Duodenal mucosa (tissue), 2 donors: ENCODE measurements at regions not wholly inside any gene's neighbourhood (a gene's known extent, or its start where the extent isn't known, plus 50 kb on each side); places are given as distances from the start of the nearest gene placed in this dataset.
"Not testable (repeated sequence)": the region's sequence is repeated elsewhere in the genome, so short reads cannot be mapped to it uniquely, and the experiment has no call there.

Experiments used
- H3K27ac ChIP-seq: one replicate; pipeline ENCODE4 v1.7.0; 2013; ENCODE audit warnings: low read depth, low read length
- H3K27me3 ChIP-seq, 2 donors: one replicate each; pipeline ENCODE4 v1.7.0; 2013; ENCODE audit warnings: low read length in 2 of 2, control low read depth in 1 of 2; ENCODE audit not compliant: insufficient read depth in 2 of 2, control insufficient read depth in 1 of 2
- H3K36me3 ChIP-seq, 2 donors: one replicate each; pipeline ENCODE4 v1.7.0; 2013; ENCODE audit warnings: low read length in 2 of 2, control low read depth in 1 of 2; ENCODE audit not compliant: insufficient read depth in 2 of 2, control insufficient read depth in 1 of 2
- H3K4me1 ChIP-seq, 2 donors: one replicate each; pipeline ENCODE4 v1.7.0; 2013; ENCODE audit warnings: low read length in 2 of 2, control low read depth in 1 of 2; ENCODE audit not compliant: insufficient read depth in 2 of 2, control insufficient read depth in 1 of 2
- H3K4me3 ChIP-seq, 2 donors: one replicate each; pipeline ENCODE4 v1.7.0; 2013; ENCODE audit warnings: low read length in 2 of 2, low read depth in 1 of 2
- H3K9ac ChIP-seq, 2 donors: one replicate each; pipeline ENCODE4 v1.7.0; 2013; ENCODE audit warnings: low read length in 2 of 2, low read depth in 1 of 2
- H3K9me3 ChIP-seq, 2 donors: one replicate each; pipeline ENCODE4 v1.7.0; 2013; ENCODE audit warnings: low read length in 2 of 2, control low read depth in 1 of 2; ENCODE audit not compliant: control insufficient read depth in 1 of 2

DNA sequence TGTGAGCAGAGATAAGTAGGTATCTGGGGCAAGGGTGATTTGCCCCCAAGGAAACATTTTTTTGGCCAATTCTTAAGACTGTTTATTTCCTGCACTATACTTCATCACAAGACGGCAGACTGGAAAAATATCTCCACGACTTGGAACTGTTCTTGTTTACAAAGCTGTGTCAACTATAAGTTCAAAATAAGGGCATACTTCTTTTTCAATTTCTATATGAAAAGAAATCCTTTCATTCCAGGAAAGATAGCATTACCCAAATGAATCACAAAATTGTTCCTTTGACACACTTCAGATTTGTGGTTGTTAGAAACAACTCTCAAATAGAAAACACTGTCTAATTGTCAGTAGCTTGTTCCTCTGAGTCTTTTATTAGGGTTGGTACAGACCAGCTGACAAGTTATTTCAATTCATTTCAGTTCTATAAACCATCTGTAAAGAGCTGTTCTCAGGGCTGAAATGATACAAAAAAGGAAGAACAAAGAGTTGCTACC is 212.9 kb upstream of the PRDM1 start:
- H3K36me3 ChIP-seq, result no peaks in the 10 kb centered on the region

DNA sequence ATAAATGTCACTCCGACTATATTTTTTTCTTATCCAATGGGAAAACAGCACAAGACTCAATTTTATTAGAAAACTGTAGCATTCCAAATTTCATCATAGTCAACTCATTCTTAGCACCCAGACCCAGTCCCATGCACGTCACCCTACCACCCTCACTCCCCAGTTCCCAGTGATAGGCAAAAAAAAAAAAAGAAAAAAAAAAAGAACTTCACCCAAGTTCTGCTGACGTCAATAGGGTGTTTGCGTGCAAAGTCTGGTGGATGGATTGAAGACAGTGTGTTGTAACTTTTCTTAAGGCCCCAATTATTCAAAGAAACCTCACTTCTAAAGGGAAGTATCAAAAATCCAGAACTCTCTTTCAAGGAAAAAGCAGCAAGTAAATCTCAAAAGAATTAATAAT is 213.9 kb upstream of the PRDM1 start:
- no peak overlapping the region for H3K9ac ChIP-seq
- peaks cover 0 to 17% of the 10 kb centered on the region in 2 donors for H3K4me1 ChIP-seq
- H3K36me3 ChIP-seq, result no peaks in the 10 kb centered on the region
- H3K9me3 ChIP-seq, result no peaks in the 10 kb centered on the region
- no peaks in the 10 kb centered on the region for H3K27me3 ChIP-seq
- H3K4me3 ChIP-seq, result no peak overlapping the region
- H3K27ac ChIP-seq, result no peak overlapping the region

More for the DNA sequence above, 212.9 kb upstream of the PRDM1 start:
- Histone ChIP-seq H3K9ac (no peak overlapping the region), H3K4me1 (peaks cover 0 to 17% of the 10 kb centered on the region in 2 donors), H3K4me3 (no peak overlapping the region), H3K9me3 (no peaks in the 10 kb centered on the region), H3K27ac (no peak overlapping the region), H3K27me3 (no peaks in the 10 kb centered on the region)

DNA sequence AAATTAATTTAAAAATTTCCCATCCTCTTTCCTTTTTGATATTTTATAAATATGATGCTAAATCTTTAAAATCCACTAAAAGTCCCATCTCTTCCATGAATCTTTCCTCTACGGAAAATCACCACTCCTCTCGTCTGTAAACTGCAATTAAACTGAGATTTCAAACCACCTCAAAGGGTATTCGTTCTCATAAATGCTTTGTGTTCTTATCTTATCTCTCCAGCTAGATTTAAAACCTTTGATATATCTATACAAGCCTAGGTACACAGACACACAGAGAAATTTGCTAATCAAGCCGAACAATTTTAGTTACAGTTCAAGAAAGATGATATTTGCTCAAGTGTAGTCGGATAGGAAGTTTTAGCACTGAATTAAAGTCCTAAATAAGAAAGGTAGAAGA is 214.6 kb upstream of the PRDM1 start:
- H3K9me3 ChIP-seq, result no peaks in the 10 kb centered on the region
- H3K36me3 ChIP-seq, result no peaks in the 10 kb centered on the region
- peaks cover 0 to 17% of the 10 kb centered on the region in 2 donors for H3K4me1 ChIP-seq
- H3K27me3 ChIP-seq, result no peaks in the 10 kb centered on the region
- H3K27ac ChIP-seq, result no peak overlapping the region
- no peak overlapping the region for H3K9ac ChIP-seq
- H3K4me3 ChIP-seq, result no peak overlapping the region

DNA sequence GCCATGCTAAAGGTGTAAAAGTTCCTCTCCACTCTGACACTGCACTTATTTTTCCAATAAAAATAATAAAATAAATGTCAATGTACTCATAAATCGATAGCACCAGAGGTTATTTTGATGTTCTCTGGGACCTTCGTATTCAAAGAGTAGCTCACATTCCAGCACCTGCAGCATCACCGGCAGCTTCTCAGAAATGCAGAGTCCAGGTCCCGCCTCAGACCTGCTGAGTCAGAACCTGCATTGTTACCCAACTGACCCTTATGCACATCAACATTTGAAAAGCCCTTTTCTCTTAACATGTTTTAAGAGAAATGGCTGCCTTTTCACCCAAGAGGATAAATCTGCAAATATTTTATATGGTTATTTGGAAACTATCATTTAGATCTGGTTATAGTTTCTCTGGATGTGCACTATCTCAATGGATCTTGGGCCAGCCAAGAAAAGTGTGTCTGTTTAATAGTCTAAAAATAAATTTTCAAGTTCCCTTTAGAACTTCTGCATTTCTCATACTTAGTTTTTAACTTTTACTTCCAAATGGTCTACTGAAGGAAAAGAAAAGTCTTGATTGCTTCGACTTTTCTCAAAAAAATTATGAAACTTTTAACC is 216.2 kb upstream of the PRDM1 start:
- Histone ChIP-seq H3K27me3 (no peaks in the 10 kb centered on the region), H3K9me3 (no peaks in the 10 kb centered on the region), H3K4me3 (no peak overlapping the region), H3K27ac (no peak overlapping the region), H3K4me1 (peaks cover 0 to 17% of the 10 kb centered on the region in 2 donors), H3K9ac (no peak overlapping the region), H3K36me3 (no peaks in the 10 kb centered on the region)

DNA sequence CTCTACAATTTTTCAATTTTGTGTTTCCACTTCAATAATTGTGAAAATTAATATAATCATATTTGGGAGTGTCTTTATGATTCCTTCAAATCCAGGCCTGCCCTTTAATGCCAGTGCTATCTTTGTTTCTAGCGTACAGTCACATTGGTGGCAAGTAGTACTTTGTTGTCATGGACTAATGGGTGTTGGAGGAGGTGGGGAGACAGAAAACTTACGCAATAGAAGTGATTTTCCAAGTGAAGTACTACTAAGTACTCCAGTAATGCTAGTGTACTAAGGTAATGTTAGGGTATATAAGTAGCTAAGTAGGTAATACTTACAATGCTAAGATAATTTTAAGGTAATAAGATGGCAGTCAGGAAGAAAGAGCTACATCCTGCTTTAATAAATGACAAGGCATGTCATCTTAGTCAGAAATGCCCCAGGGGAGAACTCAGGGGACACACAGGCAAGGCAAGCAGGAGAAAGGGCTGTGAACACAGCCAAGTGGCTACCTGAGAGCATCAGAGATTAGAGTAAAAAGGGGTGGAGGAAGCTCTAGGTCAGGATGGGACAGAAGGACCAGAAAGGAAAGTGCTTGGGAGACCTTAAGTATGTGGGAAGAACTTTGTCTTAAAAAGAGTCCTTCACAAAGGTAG is 217.2 kb upstream of the PRDM1 start:
- Histone ChIP-seq H3K36me3 (no peaks in the 10 kb centered on the region), H3K27me3 (no peaks in the 10 kb centered on the region), H3K27ac (no peak overlapping the region), H3K4me3 (no peak overlapping the region), H3K4me1 (peaks cover 0 to 16% of the 10 kb centered on the region in 2 donors), H3K9me3 (no peaks in the 10 kb centered on the region), H3K9ac (no peak overlapping the region)

DNA sequence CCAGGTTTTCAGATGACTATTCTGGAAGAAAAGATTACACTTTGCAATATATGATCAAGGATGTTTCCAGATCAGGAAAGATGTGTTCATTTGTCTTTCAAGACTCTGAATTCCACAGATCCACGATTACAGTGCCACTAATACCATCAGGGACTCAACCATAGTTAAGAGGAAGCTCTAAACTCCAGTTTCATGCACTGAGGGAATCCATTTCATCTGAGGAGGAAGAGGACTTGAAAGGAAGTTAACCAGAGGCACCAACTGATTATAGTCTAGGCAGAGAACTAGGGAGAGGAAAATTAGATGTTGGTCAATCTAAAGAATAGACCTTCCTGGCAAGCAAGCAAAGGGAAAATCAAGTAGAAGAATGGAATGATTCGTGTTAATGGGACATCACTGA is 218.3 kb upstream of the PRDM1 start:
- no peaks in the 10 kb centered on the region for H3K27me3 ChIP-seq
- H3K27ac ChIP-seq, result no peak overlapping the region
- no peaks in the 10 kb centered on the region for H3K36me3 ChIP-seq
- H3K4me3 ChIP-seq, result no peak overlapping the region
- H3K9me3 ChIP-seq, result no peaks in the 10 kb centered on the region
- peaks cover 0 to 5% of the 10 kb centered on the region in 2 donors for H3K4me1 ChIP-seq
- H3K9ac ChIP-seq, result no peak overlapping the region

DNA sequence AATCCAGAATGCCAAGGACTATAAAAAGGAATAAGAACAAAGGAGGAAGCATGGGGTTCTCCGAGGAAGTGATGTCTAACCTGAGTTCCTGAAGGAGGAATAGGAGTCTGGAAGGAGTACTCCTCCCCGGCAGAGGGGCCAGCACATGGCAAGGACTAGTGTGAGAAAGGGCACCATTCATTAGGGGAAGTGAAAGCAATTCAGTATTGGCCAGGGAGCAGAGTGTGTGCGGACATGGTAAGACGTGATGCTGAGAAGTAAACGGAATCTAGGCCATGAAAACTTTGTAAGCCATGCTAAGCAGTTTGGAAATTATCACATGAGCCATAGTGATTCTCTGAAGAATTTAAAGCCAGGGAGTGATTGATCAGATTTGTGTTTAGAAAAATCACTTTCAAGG is 218.9 kb upstream of the PRDM1 start:
- Histone ChIP-seq H3K4me1 (peaks cover 0 to 5% of the 10 kb centered on the region in 2 donors), H3K36me3 (no peaks in the 10 kb centered on the region), H3K27me3 (no peaks in the 10 kb centered on the region), H3K9ac (no peak overlapping the region), H3K9me3 (no peaks in the 10 kb centered on the region), H3K27ac (no peak overlapping the region), H3K4me3 (no peak overlapping the region)

DNA sequence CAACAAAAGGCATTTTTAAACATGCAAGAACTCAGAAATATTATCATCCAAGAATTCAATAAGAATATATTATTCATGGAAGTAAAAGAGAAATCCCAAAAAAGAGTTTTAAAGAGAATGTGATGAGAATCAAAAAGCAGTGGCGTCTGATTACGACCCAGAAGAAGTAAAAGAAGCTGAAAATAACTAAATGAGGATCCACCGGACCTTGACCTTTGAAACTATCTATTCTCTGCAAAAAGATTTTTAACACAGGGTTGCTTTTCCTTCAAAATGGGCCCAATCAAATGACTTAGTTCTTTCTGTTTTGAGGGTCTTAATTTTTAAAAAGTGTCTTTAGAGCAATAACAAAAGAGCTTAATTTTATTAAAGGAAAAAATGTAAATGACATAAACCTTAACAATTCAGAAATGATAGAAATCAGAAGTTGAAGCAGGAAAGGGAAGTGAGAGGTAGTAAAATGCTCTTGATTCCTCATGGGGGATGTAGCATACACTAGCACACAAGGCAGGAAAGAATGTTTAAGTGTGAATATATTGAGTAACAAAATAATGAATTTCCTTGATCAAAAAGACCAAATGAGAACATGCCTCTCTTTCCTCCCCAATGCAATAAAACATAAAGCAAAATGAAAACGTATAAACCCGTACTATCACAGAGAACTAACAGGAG is 223.1 kb upstream of the PRDM1 start:
- Histone ChIP-seq H3K27ac (no peak overlapping the region), H3K36me3 (no peaks in the 10 kb centered on the region), H3K27me3 (no peaks in the 10 kb centered on the region), H3K9me3 (no peaks in the 10 kb centered on the region), H3K4me1 (peaks cover 0 to 6% of the 10 kb centered on the region in 2 donors), H3K4me3 (no peak overlapping the region), H3K9ac (no peak overlapping the region)

DNA sequence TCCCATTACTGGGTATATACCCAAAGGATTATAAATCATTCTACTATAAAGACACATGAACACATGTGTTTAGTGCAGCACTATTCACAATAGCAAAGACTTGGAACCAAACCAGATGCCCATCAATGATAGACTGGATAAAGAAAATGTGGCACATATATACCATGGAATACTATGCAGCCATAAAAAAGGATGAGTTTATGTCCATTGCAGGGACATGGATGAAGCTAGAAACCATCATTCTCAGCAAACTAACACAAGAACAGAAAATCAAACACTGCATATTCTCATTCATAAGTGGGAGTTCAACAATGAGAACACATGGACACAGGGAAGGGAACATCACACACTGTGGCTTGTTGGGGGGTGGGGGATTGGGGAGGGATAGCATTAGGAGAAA is 225.2 kb upstream of the PRDM1 start:
- not testable (repeated sequence) for H3K9me3 ChIP-seq, H3K27me3 ChIP-seq, H3K36me3 ChIP-seq

DNA sequence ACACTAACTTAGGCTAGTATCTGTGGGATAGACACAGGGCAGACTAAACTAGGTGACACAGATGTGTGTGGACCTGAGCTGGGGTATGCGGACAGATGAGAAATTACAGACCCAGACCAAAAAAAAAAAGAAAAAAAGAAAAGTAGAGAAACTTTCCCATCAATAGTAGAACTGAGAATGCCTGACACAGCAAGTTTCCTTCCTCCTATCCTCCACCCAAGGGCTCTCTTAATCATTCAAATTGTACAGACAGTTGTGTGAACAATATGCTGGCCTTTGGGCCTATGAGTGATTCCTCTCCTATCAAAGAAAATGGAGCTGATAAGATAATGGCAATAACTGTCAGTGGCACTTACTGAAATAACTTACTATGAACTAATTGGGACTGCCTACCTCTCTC is 226.7 kb upstream of the PRDM1 start:
- H3K4me1 ChIP-seq, result peaks cover 0 to 10% of the 10 kb centered on the region in 2 donors
- H3K27me3 ChIP-seq, result no peaks in the 10 kb centered on the region
- no peaks in the 10 kb centered on the region for H3K36me3 ChIP-seq
- no peak overlapping the region for H3K9ac ChIP-seq
- no peak overlapping the region for H3K27ac ChIP-seq
- H3K4me3 ChIP-seq, result no peak overlapping the region
- H3K9me3 ChIP-seq, result no peaks in the 10 kb centered on the region

More for the DNA sequence above, 225.2 kb upstream of the PRDM1 start:
- H3K9ac ChIP-seq, H3K4me3 ChIP-seq, H3K4me1 ChIP-seq, H3K27ac ChIP-seq: not testable (repeated sequence)
